GM21515 (cell line): ENCODE measurements at regions not wholly inside any gene's neighbourhood (a gene's known extent, or its start where the extent isn't known, plus 50 kb on each side); places are given as distances from the start of the nearest gene placed in this dataset.
"Not testable (repeated sequence)": the region's sequence is repeated elsewhere in the genome, so short reads cannot be mapped to it uniquely, and the experiment has no call there.

Source experiments
- ATAC-seq: cut with Tn5 transposase; IDR thresholded peaks from one replicate; pipeline ENCODE4 v1.9.1; 2021; ENCODE audit not compliant: unreplicated experiment

- ATAC-seq = no peak
These were observed 84.2 kb upstream of the ARG1 start for GRCh38 chr6:131488780-131489179.

DNA sequence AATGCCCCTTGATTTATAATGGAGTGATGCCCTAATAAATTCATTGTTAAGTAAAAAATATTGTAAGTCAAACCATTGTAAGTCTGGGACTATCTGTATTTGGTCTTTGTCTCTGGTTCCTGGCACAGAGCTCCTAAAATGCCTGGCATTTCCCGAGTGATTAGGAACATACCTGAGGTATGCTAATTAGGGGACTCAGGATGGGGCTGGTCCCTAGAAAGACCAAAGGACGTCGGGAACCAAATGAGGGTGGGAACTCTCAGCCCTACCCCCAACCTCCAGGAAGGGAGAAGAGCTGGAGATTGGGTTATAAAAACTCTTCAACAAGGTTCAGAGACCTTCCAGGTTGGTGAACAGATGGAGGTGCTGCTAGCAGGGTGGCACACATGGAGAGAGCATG is 82.6 kb upstream of the ARG1 start:
- ATAC-seq = no peak

- ATAC-seq = no peak
These were observed 80.0 kb upstream of the ARG1 start for GRCh38 chr6:131492932-131493573.

GRCh38 chr6:131504387-131504786 is 68.6 kb upstream of the ARG1 start:
- ATAC-seq = not testable (repeated sequence)

- peak; percentile 95 for ATAC-seq
These were observed 62.9 kb upstream of the ARG1 start for GRCh38 chr6:131510094-131510493.

DNA sequence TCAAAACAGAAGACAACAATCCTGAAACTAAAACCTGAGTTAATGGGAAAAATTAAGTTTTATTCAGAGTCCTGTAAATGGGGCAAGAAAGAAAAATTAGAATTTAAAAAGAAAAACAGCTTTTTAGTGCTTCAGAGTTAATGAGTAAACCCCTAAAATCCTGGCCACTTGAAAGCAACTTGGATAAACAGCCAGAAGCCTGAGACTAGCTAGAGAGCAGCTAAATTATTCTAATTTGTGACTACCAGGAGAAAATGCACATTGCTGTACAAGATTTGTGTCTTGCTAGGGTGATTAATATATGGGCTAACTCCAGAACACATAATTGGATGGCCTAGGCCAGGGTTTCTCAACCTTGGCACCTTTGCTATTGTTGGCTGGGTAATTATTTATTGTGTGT is 62.4 kb upstream of the ARG1 start:
- no peak for ATAC-seq

- peak; percentile 98 for ATAC-seq
These were observed 53.2 kb upstream of the ARG1 start for GRCh38 chr6:131519670-131520436.
